PFSK-1 (cell line): ENCODE measurements at regions not wholly inside any gene's neighbourhood (a gene's known extent, or its start where the extent isn't known, plus 50 kb on each side); places are given as distances from the start of the nearest gene placed in this dataset.

Experiments used
- FOXP2 ChIP-seq: optimal IDR thresholded peaks from 2 replicates; pipeline ENCODE3; 2011; ENCODE audit warnings: borderline replicate concordance, control low read depth, inconsistent platforms; ENCODE audit not compliant: insufficient read depth; ENCODE audit errors: extremely low read length, extremely low read depth
- POLR2AphosphoS5 ChIP-seq: IDR thresholded peaks from 2 replicates; pipeline ENCODE4 v1.6.1; 2012; ENCODE audit warnings: low read depth, mild to moderate bottlenecking, control low read depth, low read length, moderate library complexity
- REST ChIP-seq, 2 experiments: IDR thresholded peaks; 2 replicates each; pipeline versions ENCODE4 v1.6.1 to v1.8.0; 2011 to 2012; ENCODE audit warnings: low read depth in 2 of 2, low read length in 2 of 2, control low read depth in 1 of 2, inconsistent platforms in 1 of 2, mild to moderate bottlenecking in 1 of 2, moderate library complexity in 1 of 2; ENCODE audit not compliant: insufficient read depth in 1 of 2
- SIN3A ChIP-seq: IDR thresholded peaks from 2 replicates; pipeline ENCODE4 v1.6.1; 2012; ENCODE audit warnings: mild to moderate bottlenecking, low read length, moderate library complexity, borderline replicate concordance; ENCODE audit not compliant: insufficient read depth
- TAF1 ChIP-seq: IDR thresholded peaks from 2 replicates; pipeline ENCODE4 v1.6.1; 2012; ENCODE audit warnings: low read length, control low read depth, borderline replicate concordance; ENCODE audit not compliant: insufficient read depth

GRCh38 chr7:50851451-50851850 is 68.8 kb upstream of the GRB10 start:
- TF ChIP-seq POLR2AphosphoS5 (no peak), SIN3A (no peak), REST (IDR thresholded peaks at IDR 0.05; ENCODE audit: insufficient read depth in 1 of 2, low read depth in 2 of 2, low read length in 2 of 2) (no peak), TAF1 (no peak), FOXP2 (no peak)
